ENCODE measurements at regions not wholly inside any gene's neighbourhood (a gene's known extent, or its start where the extent isn't known, plus 50 kb on each side); places are given as distances from the start of the nearest gene placed in this dataset.
A peak's percentile ranks its signal among the peaks of the same experiment; 100 is the strongest.
"Not testable (repeated sequence)": the region's sequence is repeated elsewhere in the genome, so short reads cannot be mapped to it uniquely, and the experiment has no call there.

DNA sequence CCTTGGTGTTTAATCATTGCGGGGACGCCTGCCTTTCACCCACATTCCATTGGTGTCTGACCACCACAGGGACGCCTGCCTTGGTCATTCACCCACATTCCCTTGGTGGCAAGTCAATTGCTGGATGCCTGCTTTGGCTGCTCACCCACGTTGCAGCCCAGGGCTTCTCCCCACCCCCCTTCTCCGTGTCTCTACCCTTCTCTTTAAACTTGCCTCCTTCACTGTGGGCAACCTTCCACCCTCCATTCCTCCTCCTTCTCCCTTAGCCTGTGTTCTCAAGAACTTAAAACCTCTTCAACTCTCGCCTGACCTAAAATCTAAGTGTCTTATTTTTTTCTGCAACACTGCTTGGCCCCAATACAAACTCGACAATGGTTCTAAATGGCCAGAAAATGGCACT, 115.6 kb upstream of the SLC4A7 start:
- H3K27me3 ChIP-seq (ENCODE audit: insufficient read depth); H3K36me3 ChIP-seq (ENCODE audit: insufficient read depth); H3K79me2 ChIP-seq (replicated peaks; ENCODE audit: insufficient read depth); H4K20me1 ChIP-seq (replicated peaks; ENCODE audit: insufficient read depth); H3K4me2 ChIP-seq; H3K9me2 ChIP-seq (ENCODE audit: insufficient read depth); H3K36me3 Mint-ChIP-seq (ENCODE audit: low read depth); H3K27me3 Mint-ChIP-seq (ENCODE audit: insufficient read depth, low read depth, poor library complexity); H3K4me1 ChIP-seq (ENCODE audit: insufficient read depth); H3K27ac Mint-ChIP-seq; DNase-seq (ENCODE audit: low spot score); H3F3A ChIP-seq (replicated peaks; ENCODE audit: low read depth); H3K4me3 ChIP-seq; H3K27ac ChIP-seq (ENCODE audit: low read depth); H3K4me3 Mint-ChIP-seq; H2AFZ ChIP-seq; H3K4me1 Mint-ChIP-seq; ATAC-seq: not testable (repeated sequence)
- peaks cover 15% of the 10 kb centered on the region for H3K9me3 Mint-ChIP-seq

DNA sequence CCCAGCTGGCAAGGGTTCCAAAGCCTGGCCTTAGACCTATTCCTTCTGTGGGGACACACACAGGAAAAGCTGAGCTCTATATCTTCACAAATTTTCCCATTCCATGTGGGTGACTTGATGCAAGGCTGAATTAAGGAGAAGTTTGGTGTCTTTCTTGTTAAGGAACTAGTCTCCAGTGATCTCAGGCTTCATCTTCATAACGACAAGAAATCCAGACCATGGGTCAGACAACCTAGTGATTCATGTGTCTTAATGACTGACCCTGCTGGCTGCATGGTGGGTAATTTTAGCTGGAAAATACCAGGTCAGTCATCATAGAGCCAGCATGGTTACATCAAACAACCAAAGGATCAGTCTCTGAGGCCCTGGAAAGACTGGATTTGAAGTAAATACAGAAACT, 112.7 kb upstream of the SLC4A7 start:
- Mint-ChIP-seq H3K36me3 (ENCODE audit: low read depth) (no peaks in the 10 kb centered on the region), H3K27ac (no peak overlapping the region), H3K27me3 (ENCODE audit: insufficient read depth, low read depth, poor library complexity) (no peaks in the 10 kb centered on the region), H3K9me3 (no peaks in the 10 kb centered on the region), H3K4me3 (no peak overlapping the region), H3K4me1 (peaks cover under 1% of the 10 kb centered on the region; the same call in 1 of the 3 replicates)
- Histone ChIP-seq H3K4me2 (no peak overlapping the region), H2AFZ (peak overlapping the region; percentile 61; the same call in 1 of the 2 replicates), H3K27ac (ENCODE audit: low read depth) (no peak overlapping the region), H3K36me3 (ENCODE audit: insufficient read depth) (no peaks in the 10 kb centered on the region), H3K27me3 (ENCODE audit: insufficient read depth) (no peaks in the 10 kb centered on the region), H3K79me2 (replicated peaks; ENCODE audit: insufficient read depth) (no peaks in the 10 kb centered on the region), H3K9me2 (ENCODE audit: insufficient read depth) (no peaks in the 10 kb centered on the region), H3F3A (replicated peaks; ENCODE audit: low read depth) (no peaks in the 10 kb centered on the region), H4K20me1 (replicated peaks; ENCODE audit: insufficient read depth) (no peaks in the 10 kb centered on the region), H3K4me1 (ENCODE audit: insufficient read depth) (0 out of 2 replicates have a peak, but pooled peaks cover under 1% of the 10 kb centered on the region), H3K4me3 (no peak overlapping the region)
- no peak for DNase-seq (ENCODE audit: low spot score)
- no peak for ATAC-seq
- TF ChIP-seq, protein P1, sequence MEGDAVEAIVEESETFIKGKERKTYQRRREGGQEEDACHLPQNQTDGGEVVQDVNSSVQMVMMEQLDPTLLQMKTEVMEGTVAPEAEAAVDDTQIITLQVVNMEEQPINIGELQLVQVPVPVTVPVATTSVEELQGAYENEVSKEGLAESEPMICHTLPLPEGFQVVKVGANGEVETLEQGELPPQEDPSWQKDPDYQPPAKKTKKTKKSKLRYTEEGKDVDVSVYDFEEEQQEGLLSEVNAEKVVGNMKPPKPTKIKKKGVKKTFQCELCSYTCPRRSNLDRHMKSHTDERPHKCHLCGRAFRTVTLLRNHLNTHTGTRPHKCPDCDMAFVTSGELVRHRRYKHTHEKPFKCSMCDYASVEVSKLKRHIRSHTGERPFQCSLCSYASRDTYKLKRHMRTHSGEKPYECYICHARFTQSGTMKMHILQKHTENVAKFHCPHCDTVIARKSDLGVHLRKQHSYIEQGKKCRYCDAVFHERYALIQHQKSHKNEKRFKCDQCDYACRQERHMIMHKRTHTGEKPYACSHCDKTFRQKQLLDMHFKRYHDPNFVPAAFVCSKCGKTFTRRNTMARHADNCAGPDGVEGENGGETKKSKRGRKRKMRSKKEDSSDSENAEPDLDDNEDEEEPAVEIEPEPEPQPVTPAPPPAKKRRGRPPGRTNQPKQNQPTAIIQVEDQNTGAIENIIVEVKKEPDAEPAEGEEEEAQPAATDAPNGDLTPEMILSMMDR (conservative IDR thresholded peaks at IDR 0.05; ENCODE audit: low read depth in 2 of 2), result no peak
- TF ChIP-seq, protein P2, sequence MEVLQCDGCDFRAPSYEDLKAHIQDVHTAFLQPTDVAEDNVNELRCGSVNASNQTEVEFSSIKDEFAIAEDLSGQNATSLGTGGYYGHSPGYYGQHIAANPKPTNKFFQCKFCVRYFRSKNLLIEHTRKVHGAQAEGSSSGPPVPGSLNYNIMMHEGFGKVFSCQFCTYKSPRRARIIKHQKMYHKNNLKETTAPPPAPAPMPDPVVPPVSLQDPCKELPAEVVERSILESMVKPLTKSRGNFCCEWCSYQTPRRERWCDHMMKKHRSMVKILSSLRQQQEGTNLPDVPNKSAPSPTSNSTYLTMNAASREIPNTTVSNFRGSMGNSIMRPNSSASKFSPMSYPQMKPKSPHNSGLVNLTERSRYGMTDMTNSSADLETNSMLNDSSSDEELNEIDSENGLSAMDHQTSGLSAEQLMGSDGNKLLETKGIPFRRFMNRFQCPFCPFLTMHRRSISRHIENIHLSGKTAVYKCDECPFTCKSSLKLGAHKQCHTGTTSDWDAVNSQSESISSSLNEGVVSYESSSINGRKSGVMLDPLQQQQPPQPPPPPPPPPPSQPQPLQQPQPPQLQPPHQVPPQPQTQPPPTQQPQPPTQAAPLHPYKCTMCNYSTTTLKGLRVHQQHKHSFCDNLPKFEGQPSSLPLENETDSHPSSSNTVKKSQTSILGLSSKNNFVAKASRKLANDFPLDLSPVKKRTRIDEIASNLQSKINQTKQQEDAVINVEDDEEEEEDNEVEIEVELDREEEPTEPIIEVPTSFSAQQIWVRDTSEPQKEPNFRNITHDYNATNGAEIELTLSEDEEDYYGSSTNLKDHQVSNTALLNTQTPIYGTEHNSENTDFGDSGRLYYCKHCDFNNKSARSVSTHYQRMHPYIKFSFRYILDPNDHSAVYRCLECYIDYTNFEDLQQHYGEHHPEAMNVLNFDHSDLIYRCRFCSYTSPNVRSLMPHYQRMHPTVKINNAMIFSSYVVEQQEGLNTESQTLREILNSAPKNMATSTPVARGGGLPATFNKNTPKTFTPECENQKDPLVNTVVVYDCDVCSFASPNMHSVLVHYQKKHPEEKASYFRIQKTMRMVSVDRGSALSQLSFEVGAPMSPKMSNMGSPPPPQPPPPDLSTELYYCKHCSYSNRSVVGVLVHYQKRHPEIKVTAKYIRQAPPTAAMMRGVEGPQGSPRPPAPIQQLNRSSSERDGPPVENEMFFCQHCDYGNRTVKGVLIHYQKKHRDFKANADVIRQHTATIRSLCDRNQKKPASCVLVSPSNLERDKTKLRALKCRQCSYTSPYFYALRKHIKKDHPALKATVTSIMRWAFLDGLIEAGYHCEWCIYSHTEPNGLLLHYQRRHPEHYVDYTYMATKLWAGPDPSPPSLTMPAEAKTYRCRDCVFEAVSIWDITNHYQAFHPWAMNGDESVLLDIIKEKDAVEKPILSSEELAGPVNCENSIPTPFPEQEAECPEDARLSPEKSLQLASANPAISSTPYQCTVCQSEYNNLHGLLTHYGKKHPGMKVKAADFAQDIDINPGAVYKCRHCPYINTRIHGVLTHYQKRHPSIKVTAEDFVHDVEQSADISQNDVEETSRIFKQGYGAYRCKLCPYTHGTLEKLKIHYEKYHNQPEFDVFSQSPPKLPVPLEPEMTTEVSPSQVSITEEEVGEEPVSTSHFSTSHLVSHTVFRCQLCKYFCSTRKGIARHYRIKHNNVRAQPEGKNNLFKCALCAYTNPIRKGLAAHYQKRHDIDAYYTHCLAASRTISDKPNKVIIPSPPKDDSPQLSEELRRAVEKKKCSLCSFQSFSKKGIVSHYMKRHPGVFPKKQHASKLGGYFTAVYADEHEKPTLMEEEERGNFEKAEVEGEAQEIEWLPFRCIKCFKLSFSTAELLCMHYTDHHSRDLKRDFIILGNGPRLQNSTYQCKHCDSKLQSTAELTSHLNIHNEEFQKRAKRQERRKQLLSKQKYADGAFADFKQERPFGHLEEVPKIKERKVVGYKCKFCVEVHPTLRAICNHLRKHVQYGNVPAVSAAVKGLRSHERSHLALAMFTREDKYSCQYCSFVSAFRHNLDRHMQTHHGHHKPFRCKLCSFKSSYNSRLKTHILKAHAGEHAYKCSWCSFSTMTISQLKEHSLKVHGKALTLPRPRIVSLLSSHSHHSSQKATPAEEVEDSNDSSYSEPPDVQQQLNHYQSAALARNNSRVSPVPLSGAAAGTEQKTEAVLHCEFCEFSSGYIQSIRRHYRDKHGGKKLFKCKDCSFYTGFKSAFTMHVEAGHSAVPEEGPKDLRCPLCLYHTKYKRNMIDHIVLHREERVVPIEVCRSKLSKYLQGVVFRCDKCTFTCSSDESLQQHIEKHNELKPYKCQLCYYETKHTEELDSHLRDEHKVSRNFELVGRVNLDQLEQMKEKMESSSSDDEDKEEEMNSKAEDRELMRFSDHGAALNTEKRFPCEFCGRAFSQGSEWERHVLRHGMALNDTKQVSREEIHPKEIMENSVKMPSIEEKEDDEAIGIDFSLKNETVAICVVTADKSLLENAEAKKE (CRISPR knock-in tag; IDR thresholded peaks at IDR 0.05), result no peak
- no peak for TF ChIP-seq EZH2phosphoT487 (IDR thresholded peaks at IDR 0.05; ENCODE audit: unreplicated experiment)
- TF ChIP-seq, protein P3, sequence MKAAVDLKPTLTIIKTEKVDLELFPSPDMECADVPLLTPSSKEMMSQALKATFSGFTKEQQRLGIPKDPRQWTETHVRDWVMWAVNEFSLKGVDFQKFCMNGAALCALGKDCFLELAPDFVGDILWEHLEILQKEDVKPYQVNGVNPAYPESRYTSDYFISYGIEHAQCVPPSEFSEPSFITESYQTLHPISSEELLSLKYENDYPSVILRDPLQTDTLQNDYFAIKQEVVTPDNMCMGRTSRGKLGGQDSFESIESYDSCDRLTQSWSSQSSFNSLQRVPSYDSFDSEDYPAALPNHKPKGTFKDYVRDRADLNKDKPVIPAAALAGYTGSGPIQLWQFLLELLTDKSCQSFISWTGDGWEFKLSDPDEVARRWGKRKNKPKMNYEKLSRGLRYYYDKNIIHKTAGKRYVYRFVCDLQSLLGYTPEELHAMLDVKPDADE (IDR thresholded peaks at IDR 0.05), result no peak
- TF ChIP-seq NANOG (IDR thresholded peaks at IDR 0.05; ENCODE audit: borderline replicate concordance), result no peak
- TF ChIP-seq JUNB (IDR thresholded peaks at IDR 0.05; ENCODE audit: unreplicated experiment), result no peak
- TF ChIP-seq, protein P4, sequence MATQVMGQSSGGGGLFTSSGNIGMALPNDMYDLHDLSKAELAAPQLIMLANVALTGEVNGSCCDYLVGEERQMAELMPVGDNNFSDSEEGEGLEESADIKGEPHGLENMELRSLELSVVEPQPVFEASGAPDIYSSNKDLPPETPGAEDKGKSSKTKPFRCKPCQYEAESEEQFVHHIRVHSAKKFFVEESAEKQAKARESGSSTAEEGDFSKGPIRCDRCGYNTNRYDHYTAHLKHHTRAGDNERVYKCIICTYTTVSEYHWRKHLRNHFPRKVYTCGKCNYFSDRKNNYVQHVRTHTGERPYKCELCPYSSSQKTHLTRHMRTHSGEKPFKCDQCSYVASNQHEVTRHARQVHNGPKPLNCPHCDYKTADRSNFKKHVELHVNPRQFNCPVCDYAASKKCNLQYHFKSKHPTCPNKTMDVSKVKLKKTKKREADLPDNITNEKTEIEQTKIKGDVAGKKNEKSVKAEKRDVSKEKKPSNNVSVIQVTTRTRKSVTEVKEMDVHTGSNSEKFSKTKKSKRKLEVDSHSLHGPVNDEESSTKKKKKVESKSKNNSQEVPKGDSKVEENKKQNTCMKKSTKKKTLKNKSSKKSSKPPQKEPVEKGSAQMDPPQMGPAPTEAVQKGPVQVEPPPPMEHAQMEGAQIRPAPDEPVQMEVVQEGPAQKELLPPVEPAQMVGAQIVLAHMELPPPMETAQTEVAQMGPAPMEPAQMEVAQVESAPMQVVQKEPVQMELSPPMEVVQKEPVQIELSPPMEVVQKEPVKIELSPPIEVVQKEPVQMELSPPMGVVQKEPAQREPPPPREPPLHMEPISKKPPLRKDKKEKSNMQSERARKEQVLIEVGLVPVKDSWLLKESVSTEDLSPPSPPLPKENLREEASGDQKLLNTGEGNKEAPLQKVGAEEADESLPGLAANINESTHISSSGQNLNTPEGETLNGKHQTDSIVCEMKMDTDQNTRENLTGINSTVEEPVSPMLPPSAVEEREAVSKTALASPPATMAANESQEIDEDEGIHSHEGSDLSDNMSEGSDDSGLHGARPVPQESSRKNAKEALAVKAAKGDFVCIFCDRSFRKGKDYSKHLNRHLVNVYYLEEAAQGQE (IDR thresholded peaks at IDR 0.05; ENCODE audit: unreplicated experiment), result no peak
- no peak for TF ChIP-seq ZNF331 (CRISPR knock-in tag; IDR thresholded peaks at IDR 0.05; ENCODE audit: low read depth)
- no peak for TF ChIP-seq CREB1 (CRISPR knock-in tag; IDR thresholded peaks at IDR 0.05; ENCODE audit: low read depth)
- TF ChIP-seq POLR2AphosphoS5 (IDR thresholded peaks at IDR 0.05; ENCODE audit: low read depth), result no peak

All from GM23338 (cell line).